Osteoblast (primary cell): ENCODE measurements at regions not wholly inside any gene's neighbourhood (a gene's known extent, or its start where the extent isn't known, plus 50 kb on each side); places are given as distances from the start of the nearest gene placed in this dataset.

ENCODE experiments used
- DNase-seq: peaks from one replicate; pipeline ENCODE4 v3.0.0; 2011; ENCODE audit warnings: low spot score, mixed read lengths; ENCODE audit not compliant: insufficient read length; ENCODE audit errors: missing footprints
- H2AFZ ChIP-seq: 2 replicates; pipeline ENCODE4 v1.6.0; 2011; ENCODE audit warnings: mild to moderate bottlenecking, low read length
- H3K27ac ChIP-seq: 2 replicates; pipeline ENCODE4 v1.5.1; 2011; ENCODE audit warnings: mild to moderate bottlenecking, low read depth, low read length, moderate library complexity
- H3K27me3 ChIP-seq: 2 replicates; pipeline ENCODE4 v1.6.0; 2012; ENCODE audit warnings: mild to moderate bottlenecking, control low read depth, inconsistent platforms, low read length, moderate library complexity; ENCODE audit not compliant: insufficient read depth
- H3K36me3 ChIP-seq: 2 replicates; pipeline ENCODE4 v1.5.1; 2011; ENCODE audit warnings: mild to moderate bottlenecking, low read length, control low read depth, moderate library complexity; ENCODE audit not compliant: insufficient read depth
- H3K4me1 ChIP-seq: 2 replicates; pipeline ENCODE4 v1.5.1; 2011; ENCODE audit warnings: mild to moderate bottlenecking, low read length, control low read depth, moderate library complexity; ENCODE audit not compliant: insufficient read depth
- H3K4me2 ChIP-seq: 2 replicates; pipeline ENCODE4 v1.6.0; 2011; ENCODE audit warnings: mild to moderate bottlenecking, low read length; ENCODE audit not compliant: insufficient read depth
- H3K4me3 ChIP-seq: fragments of 200-600 bp; sonication (generic); 3 replicates; pipeline ENCODE4 v1.5.1; 2012; ENCODE audit warnings: mild to moderate bottlenecking, low read length, inconsistent platforms; ENCODE audit not compliant: insufficient read depth
- H3K79me2 ChIP-seq: 2 replicates; pipeline ENCODE4 v1.6.0; 2012; ENCODE audit warnings: mild to moderate bottlenecking, low read length, control low read depth, inconsistent platforms; ENCODE audit not compliant: insufficient read depth
- H3K9me3 ChIP-seq: 2 replicates; pipeline ENCODE4 v1.5.1; 2011; ENCODE audit warnings: low read depth, low read length, control low read depth
- H4K20me1 ChIP-seq: 2 replicates; pipeline ENCODE4 v1.6.0; 2012; ENCODE audit warnings: mild to moderate bottlenecking, low read length, control low read depth; ENCODE audit not compliant: insufficient read depth
- CTCF ChIP-seq: IDR thresholded peaks from 2 replicates; pipeline ENCODE4 v1.5.1; 2011; ENCODE audit warnings: mild to moderate bottlenecking, low read depth, low read length, moderate library complexity; ENCODE audit errors: extremely low read depth

GRCh38 chr3:5554245-5554747 lies 366.8 kb downstream of the EDEM1 start:
- Histone ChIP-seq H3K4me2 (no peak overlapping the region), H3K27ac (no peak overlapping the region), H3K79me2 (no peaks in the 10 kb centered on the region), H3K9me3 (no peaks in the 10 kb centered on the region), H3K36me3 (no peaks in the 10 kb centered on the region), H2AFZ (no peak overlapping the region), H4K20me1 (no peaks in the 10 kb centered on the region), H3K27me3 (no peaks in the 10 kb centered on the region), H3K4me3 (no peak overlapping the region), H3K4me1 (no peaks in the 10 kb centered on the region)
- DNase-seq = no peak
- no peak for TF ChIP-seq CTCF

- H3K36me3 ChIP-seq = no peaks in the 10 kb centered on the region
- H3K27ac ChIP-seq = no peak overlapping the region
- H3K4me2 ChIP-seq = no peak overlapping the region
- DNase-seq = no peak
- no peak for TF ChIP-seq CTCF
- no peak overlapping the region for H2AFZ ChIP-seq
- no peaks in the 10 kb centered on the region for H4K20me1 ChIP-seq
- no peaks in the 10 kb centered on the region for H3K9me3 ChIP-seq
- H3K4me3 ChIP-seq = no peak overlapping the region
- H3K27me3 ChIP-seq = no peaks in the 10 kb centered on the region
- no peaks in the 10 kb centered on the region for H3K4me1 ChIP-seq
- H3K79me2 ChIP-seq = no peaks in the 10 kb centered on the region
These were observed 372.7 kb downstream of the EDEM1 start for GRCh38 chr3:5560199-5560598.

- no peak overlapping the region for H2AFZ ChIP-seq
- no peak overlapping the region for H3K4me2 ChIP-seq
- no peak overlapping the region for H3K4me3 ChIP-seq
- no peak for TF ChIP-seq CTCF
- no peaks in the 10 kb centered on the region for H3K27me3 ChIP-seq
- no peaks in the 10 kb centered on the region for H3K4me1 ChIP-seq
- H3K27ac ChIP-seq = no peak overlapping the region
- H3K79me2 ChIP-seq = no peaks in the 10 kb centered on the region
- H3K9me3 ChIP-seq = peaks cover 3% of the 10 kb centered on the region
- H3K36me3 ChIP-seq = no peaks in the 10 kb centered on the region
- no peak for DNase-seq
- H4K20me1 ChIP-seq = no peaks in the 10 kb centered on the region
These were observed 376.2 kb downstream of the EDEM1 start for GRCh38 chr3:5563537-5564277.

GRCh38 chr3:5564278-5564666 lies 376.8 kb downstream of the EDEM1 start:
- Histone ChIP-seq H3K4me2 (no peak overlapping the region), H3K4me3 (no peak overlapping the region), H3K27ac (no peak overlapping the region), H3K36me3 (no peaks in the 10 kb centered on the region), H3K4me1 (no peaks in the 10 kb centered on the region), H3K9me3 (peaks cover 3% of the 10 kb centered on the region), H2AFZ (no peak overlapping the region), H3K79me2 (no peaks in the 10 kb centered on the region), H3K27me3 (no peaks in the 10 kb centered on the region), H4K20me1 (no peaks in the 10 kb centered on the region)
- TF ChIP-seq CTCF = no peak
- DNase-seq = no peak
